GM18498 (cell line): ENCODE measurements at regions not wholly inside any gene's neighbourhood (a gene's known extent, or its start where the extent isn't known, plus 50 kb on each side); places are given as distances from the start of the nearest gene placed in this dataset.

Source experiments
- ATAC-seq: cut with Tn5 transposase; IDR thresholded peaks from one replicate; pipeline ENCODE4 v1.9.1; 2021; ENCODE audit warnings: mild to moderate bottlenecking, moderate library complexity; ENCODE audit not compliant: unreplicated experiment

DNA sequence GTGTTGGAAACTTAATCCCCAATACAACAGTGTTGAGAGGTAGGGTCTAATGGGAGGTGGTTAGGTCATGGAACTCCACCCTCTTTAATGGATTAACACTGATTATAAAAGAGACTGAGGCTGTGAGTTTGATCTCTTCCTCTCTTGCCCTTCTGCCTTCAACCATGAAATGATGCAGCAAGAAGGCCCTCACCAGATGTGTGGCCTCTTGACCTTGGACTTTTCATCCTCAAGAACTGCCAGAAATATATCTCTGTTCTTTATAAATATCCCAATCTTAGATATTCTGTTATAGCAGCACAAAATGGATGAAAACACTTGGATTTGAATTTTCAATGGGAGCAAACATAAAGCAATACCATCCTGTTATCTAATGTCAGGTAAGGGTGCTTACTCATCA, 67.6 kb downstream of the NMUR2 start:
- no peak for ATAC-seq

DNA sequence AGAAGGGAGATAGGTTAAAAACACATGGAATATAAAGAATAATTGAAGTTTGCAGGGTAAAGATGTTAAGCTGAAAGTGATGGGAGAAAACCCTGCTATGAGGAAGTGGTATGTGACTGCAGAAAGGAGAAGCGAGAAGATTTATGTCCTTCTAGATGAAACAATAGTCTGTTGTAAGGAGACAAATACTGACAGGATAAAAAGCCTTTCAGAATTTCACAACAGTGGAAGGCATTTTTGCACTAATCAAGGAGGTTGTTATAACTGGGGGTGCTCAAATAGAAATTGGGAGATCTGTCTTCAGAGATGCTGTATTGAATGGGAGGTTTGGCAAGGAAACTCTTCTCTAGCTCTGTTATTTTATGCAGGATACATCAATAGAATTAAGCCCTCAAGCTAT, 69.6 kb downstream of the NMUR2 start:
- ATAC-seq = no peak

DNA sequence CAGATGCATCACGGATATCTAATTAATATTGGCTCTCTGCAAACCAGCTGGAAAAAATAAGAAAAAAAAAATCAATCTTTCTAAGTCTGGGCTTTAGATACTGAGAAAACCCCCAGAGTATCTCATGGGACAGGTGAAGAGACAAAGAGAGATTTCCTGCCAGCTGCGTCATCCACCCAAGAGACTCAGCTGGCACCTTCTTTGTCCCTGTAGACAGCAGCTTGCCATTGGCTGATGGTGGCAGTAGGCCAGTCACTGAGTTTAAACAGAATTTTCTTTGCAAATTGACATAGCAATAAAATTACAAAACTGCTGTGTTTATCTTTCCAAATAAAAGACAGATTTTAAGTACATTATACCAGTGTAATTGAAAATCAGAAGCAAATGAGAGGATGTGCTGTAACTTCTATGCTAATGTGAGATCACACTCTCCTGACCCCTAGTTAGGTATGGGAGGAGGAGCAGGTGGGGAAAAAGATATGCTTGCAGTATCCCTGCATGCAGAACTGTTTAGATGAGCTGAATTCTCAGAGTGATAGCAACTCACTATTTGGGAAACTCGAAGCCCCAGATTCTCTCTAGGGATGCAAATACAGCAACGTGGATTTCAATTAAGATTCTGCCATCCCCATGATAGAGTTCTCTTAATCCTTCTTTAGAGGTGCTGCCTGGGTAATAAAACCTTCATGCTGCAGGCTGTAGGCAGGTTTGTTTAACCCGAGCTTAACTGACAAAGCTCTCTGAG, 72.2 kb downstream of the NMUR2 start:
- no peak for ATAC-seq

DNA sequence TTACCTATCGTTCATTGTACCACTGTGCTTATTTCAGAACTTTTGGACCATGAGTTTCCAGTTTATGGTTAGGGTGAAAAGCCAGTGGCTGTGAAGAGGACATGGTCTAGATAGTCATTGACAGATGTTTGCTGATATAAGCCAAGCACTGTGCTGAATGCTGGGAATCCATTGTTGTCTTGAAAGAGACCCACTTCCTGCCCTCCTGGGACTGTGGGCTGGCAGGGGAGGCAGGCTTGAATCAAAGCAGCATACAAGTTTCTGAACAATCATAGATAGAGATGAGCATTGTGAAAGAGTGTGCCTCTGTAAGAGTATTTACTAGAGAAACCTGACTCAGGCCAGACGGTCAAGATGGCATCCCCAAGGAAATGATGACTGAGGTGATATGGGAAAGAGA, 73.4 kb downstream of the NMUR2 start:
- ATAC-seq = no peak

DNA sequence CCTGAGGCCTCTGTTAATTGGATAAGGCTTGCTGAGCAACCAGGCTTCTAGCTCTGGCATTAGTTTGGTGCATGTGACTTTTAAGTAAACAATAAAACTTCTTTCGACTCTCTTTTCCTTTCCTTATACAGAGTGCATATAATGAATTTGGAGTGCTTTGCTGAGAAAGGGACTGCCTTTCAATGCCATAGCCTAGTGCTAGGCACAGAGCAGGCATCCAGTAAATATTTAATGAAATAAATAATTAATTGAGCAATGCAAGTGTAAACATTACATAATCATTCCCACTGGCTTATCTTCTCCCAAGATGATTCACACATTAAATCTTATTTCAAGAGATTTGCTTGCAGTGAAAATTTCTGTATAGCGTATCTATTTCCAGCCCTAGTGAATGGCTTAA, 74.1 kb downstream of the NMUR2 start:
- ATAC-seq = no peak

DNA sequence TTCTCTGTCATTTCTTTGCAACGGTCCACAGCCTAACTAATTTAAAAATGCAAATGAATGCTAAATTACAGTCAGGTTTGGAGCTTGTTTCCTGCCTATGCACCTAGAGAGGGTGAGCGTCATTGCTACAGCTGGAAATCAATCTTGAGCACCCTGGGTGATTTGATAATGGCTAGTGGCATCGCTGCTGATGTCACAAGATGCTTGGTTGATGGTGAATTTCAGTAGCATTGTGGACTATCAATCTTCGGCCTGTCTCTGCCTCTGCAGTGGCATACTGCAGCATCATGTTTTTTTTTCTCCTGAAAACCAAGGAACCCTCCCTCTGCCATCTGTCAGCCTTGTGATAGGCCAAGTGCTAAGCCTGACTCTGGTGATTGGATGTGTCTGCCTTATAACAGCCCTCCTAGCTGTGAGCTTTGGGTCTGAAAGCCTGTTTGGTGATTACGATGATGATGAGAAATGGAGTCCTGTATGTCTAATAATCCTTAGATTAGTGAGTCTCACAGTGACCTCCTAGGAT, 75.3 kb downstream of the NMUR2 start:
- no peak for ATAC-seq

DNA sequence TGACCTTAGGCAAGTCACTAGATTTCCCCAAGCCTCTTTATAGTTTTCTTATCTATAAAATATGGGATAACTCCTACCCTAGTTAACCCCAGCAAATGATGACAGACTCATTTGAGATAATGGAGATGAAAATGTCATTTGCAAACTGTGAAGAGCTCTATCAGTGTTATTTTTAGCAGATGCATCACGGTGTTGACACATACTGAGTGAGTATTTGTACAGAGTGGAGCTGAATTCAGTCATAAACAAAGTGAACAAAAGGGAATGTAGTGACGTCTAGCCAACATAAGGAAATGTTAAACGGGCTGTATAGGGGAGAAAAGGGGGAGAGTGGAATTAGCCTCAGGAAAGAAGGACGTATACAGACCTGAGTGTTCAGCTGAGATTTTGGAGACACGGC, 75.9 kb downstream of the NMUR2 start:
- no peak for ATAC-seq

DNA sequence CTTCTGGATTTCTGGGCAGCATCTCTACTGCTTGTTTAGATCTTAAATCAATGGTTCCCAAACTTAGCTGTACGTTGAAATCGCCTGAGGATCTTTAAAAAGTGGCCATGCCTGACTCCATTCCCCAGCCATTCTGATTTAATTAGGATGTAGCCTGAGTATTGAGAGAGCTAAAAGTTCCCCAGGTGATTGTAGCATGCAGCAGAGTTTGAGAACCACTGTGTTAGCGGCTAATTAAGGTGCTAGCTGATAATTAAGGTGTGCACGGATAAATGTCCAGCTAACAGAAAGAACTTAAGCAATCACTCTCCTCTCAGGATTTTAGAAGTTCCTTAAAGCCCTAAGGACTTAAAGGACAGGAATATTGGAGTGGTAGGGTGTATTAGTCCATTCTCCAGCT, 89.1 kb downstream of the NMUR2 start:
- no peak for ATAC-seq

DNA sequence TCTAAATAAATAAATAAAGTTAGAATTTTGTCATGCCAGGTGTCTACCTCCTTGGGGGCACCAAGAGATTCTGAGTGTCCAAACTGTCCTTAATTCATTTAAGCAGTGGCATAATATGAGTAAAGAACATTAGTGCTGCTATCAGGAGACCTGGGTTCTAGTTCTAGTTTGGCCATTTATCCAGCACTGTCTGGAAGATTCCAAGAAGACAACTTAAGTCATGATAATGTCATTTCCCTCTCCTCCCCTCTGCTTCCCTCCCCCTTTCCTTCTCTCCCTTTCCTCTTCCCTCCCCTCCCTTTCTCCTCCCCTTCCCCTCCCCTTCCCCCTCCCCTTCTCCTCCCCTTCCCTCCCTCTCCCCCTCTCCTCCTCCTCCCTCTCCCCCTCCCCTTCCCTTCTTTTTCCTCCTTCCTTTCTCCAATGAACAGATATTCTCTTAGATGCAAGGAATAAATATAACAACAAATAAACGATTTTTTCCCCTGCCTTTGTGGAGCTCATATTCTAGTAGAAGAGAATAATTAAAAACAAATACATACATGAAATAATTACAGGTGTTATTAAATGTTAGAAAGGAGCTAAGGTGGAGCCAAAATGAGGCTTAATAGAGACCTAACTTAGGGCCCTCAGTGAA, 90.8 kb downstream of the NMUR2 start:
- no peak for ATAC-seq

DNA sequence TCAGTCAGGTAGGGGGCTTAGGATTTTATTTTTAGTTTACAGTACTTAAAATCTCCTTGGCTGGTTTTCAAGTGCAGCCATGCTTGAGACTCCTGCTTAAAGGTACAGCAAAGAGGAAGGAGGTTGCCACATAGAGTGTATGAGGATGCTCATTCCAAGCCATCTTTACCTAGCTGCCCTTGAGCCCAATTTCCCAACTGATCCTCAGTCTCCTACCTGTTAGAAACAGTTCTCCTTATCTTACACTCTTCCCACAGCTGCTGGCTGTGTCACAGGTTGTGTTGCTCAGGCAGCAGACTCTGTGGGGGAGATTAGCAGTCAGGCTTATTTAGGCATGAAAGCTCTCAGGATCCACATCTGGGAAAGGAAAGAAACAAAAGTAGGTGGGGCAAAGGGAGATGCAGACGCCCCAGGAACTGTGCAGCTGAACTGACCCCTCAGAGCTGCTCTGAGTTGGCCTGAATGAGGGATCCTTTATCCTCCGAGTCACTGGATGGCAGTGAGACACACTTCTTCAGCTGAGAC, 95.1 kb downstream of the NMUR2 start:
- ATAC-seq = no peak

DNA sequence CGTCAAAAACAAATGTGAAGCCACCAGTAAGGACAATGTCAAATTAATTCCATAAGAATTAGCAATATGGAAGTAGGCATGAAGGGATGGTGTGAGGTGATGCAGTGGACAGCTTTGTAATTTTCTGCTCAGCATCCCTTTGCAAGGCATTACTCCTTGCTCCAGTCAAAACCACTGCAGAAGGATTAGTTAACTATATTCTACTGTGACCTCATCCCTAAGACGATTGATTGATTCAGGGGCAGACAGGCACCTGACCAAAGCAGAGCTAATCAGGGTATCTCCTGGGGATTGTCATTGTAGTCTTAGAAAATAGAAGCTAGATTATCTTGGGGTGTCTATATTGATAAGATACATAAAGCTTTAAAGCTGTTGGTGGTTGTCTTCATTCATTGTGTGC, 98.7 kb downstream of the NMUR2 start:
- no peak for ATAC-seq

DNA sequence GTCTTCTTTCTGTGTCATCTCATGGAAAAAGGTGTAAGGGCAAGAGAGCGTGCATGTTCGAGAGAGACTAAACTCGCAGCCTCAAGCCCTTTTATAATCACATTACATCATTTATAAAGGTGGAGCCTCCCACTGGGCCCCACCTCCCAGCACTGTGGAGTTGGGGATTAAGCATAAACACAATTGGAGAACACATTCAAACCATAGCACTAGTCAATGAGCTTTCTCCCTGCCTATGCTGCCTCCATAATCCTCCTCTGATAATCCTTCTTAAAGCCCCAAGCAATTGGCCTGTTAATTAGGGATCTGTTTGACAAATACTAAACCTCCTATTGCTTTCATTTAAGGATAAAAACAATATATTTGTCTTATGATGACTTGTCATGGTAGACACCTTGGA, 99.6 kb downstream of the NMUR2 start:
- no peak for ATAC-seq

DNA sequence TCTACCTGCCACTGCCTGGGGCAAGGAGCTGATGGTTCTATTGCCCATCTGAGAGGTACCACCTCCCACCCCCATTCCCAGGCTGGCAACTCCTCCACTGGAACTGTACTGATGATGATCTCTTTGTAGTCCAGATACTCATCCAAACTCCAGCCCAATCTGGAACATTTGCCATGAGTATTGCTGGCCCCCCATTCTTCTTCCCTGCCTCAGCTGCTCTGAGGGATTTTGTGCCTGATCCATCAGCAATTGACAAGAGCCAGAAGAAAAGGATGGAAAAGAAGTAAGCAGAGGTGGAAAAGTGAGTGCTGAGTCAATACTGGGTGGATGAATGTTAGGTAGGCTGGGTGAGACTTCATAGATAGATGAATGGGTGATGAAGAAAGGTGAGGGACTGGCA, 101.2 kb downstream of the NMUR2 start:
- no peak for ATAC-seq

DNA sequence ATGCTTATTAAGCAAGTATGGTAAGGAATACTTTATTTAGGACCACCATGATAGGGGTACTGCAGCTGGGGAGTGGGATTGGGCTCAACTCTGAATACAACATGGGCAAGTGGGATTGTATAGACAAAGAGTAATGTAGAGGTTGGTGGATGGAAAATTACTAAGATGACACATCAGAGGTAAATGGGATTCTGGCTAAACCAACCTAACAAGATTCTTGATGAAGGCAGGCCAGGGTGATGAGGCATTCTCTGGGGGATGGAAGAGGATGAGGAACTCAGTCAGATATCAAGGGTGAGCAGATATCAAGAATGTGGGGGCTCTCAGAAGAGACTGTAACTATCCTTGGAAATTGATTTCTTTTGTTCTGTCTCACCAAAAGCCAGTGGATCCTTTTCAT, 107.2 kb downstream of the NMUR2 start:
- ATAC-seq = no peak

DNA sequence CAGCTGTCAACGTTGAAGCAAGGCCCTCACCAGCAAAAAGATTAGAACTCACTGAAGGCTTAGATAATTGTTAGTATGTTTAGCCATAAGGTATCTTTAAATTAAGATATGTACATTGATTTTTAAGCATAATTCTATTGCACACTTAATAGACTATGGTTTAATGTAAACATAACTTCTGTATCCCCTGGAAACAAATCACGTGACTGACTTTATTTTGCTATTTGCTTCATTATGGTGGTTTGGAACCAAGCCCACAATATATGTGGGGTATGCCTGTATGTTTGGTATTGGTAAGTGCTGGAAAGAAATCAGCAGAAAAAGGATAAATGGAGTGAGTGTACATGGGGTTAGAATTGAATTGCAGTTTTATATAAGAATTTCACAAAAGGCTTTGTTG, 111.9 kb downstream of the NMUR2 start:
- no peak for ATAC-seq

DNA sequence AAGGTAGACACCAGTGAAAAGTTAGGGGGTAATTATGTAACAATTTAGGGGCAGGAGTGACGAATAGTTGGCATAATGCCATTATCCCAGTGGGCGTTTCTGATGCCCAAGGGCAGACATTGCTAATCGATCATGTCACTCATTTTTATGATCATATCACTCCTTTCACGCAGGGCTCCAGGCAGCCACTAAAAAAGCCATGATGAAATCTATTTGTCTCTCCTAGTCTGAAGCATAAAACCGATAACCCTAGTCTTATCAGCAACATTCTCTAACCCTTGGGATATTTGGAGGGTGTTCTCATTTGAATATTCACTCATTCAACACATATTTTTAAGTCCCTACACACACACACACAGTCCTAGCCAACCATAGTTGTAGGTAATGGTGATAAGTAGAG, 114.9 kb downstream of the NMUR2 start:
- no peak for ATAC-seq

DNA sequence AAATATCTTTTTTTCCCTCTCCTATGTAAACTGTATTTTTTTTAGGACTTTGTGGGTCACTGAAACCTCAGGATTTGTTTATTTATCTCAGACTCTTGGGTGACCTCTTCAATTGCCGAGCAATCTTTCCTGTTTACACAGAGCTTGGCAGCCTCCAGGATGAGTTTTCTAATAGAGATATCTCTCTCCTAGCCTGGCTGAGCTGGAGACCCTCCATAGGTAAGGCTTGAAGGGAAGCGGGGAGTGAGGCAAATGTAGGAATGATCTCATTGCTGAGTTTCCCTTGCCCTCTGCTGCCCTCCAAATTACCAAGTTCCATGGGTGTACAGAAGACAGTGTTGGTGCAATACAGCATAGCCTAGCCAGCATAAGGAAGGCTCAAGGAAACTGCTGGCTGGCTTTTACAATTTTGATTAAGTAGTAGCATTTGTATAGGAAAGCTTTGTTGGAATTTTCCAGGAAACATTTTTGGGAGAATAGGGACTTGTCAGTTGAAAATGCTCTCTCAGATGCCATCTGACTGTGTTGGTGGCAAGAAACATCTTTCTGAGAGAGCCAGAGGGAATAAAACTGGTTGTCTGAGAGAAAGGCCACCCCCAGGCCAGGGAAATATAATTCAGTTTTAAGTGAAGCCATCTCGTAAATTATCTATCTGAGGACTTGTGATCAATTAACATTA, 116.0 kb downstream of the NMUR2 start:
- ATAC-seq = no peak

DNA sequence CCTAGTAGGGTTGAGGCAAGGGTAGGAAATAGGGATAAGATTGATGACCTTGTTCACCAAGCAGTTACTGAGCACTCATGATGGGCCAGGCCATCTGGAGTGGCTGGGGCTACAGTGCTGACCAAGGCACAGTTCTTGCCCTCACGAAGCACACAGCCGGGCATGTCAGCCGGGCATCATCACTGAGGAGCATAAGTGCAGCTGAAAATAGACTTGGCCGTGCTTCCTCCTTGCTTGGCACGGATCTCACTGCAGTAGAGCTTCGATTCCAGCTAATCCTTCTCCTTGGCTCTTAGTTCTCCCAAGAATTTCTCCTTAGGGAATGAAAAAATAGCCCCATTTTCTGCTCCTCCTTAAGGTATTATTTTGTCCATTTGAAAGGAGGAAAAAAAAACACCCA, 116.6 kb downstream of the NMUR2 start:
- no peak for ATAC-seq

DNA sequence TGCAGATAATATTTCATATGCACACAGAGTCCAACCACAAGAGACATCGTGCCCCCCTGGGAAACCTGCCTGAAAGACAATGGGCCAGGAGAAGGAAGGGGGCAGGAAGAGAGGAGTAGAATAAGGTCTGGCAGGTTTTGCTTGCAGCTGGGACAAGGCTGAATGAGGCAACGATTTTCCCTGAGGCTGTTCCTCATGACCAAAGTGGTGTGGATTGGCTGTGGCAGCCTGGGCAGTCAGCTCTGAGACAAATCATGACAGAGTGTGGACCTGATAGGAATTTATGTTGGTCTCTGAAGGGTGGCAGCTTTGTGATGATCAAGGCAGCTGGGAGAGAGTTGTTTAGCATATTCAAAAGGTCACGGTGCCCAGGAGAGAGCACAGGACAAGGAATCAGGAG, 119.3 kb downstream of the NMUR2 start:
- ATAC-seq = no peak

DNA sequence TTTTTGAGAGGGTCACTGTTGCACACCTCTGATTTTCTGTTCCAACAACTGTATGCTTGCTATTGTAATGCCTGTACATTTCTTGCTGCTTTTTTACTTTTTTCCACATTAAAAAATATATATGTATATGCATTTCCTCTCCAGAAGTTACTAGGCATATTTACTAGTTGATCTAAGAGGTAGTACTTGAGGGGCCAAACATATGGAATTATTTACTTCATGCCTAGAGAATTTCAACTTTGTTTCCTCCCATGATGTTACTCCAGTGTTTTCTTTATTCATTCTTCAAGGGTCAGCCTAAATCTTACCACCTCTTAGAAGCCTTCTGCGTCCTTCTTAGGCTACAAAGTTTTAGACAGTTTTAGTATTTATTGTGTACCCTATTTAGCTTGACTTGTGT, 122.7 kb downstream of the NMUR2 start:
- no peak for ATAC-seq

DNA sequence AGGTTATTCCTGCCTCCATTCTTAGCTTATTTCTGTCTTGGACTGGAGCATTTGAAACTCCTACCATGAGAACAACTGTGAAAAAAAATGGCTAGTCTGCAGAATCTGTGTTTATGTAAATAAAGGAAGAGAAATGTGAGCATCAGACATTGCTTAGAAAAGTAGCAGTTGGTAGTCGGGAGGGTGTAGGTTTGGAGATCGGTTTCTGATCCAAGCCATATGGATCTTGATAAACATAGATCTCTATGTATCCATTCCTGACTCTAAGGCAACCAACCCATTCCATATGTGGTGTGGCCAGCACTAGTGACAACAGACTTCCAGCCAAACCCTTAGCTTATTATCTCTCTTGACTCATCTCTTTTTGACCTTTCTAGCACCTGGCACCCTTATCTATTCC, 127.1 kb downstream of the NMUR2 start:
- ATAC-seq = no peak

DNA sequence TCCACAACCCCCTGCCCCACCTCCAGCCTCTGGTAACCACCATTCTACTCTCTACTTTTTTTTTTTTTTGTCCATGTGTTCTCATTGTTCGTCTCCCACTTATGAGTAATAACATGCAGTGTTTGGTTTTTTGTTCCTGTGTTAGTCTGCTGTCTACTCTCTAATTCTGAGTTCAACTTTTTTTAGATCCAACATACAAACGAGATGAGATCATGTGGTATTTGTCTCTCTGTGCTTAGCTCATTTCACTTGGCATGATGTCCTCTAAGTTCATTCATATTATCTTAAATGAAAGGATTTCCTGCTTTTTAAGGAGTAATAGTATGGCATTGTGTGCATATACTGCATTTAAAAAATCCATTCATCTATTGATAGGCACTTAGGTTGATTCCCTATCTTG, 130.9 kb downstream of the NMUR2 start:
- ATAC-seq = no peak
